ENCODE measurements at regions not wholly inside any gene's neighbourhood (a gene's known extent, or its start where the extent isn't known, plus 50 kb on each side); places are given as distances from the start of the nearest gene placed in this dataset.

GRCh38 chr13:91146601-91147000, 200.9 kb upstream of the MIR17HG start:
- no peak overlapping the region for H3K27ac ChIP-seq
- no peaks in the 10 kb centered on the region for H3K36me3 ChIP-seq (replicated peaks; ENCODE audit: insufficient read depth, low read depth)
- no peak overlapping the region for H3K4me2 ChIP-seq
- WGBS (ENCODE audit: low lambda C conversion rate, missing lambda C conversion rate) = 87% methylated on average over 2 of the region's 2 CpGs
- H3K9me2 ChIP-seq (replicated peaks; ENCODE audit: insufficient read depth) = no peaks in the 10 kb centered on the region
- H3K9me3 ChIP-seq (ENCODE audit: low read depth) = no peaks in the 10 kb centered on the region
- TF ChIP-seq EZH2 (IDR thresholded peaks at IDR 0.05; ENCODE audit: borderline replicate concordance) = no peak
- no peak for TF ChIP-seq CTCF (IDR thresholded peaks at IDR 0.05; ENCODE audit: poor library complexity)
- no peak for TF ChIP-seq EZH2phosphoT487 (IDR thresholded peaks at IDR 0.05; ENCODE audit: low read depth, severe bottlenecking, unreplicated experiment)
- DNase-seq (ENCODE audit: low spot score) = no peak
- no peak overlapping the region for H3K4me3 ChIP-seq
- H2AFZ ChIP-seq = no peak overlapping the region
- no peaks in the 10 kb centered on the region for H3K27me3 ChIP-seq
- H4K20me1 ChIP-seq (ENCODE audit: insufficient read depth, poor library complexity, severe bottlenecking) = no peaks in the 10 kb centered on the region
- H3K79me2 ChIP-seq = no peaks in the 10 kb centered on the region
- H3K4me1 ChIP-seq (ENCODE audit: insufficient read depth) = peaks cover 4% of the 10 kb centered on the region

- Histone ChIP-seq H3K4me2 (no peak overlapping the region), H3K9me2 (replicated peaks; ENCODE audit: insufficient read depth) (no peaks in the 10 kb centered on the region), H3K27me3 (no peaks in the 10 kb centered on the region), H3K4me3 (no peak overlapping the region), H3K9me3 (ENCODE audit: low read depth) (no peaks in the 10 kb centered on the region), H4K20me1 (ENCODE audit: insufficient read depth, poor library complexity, severe bottlenecking) (no peaks in the 10 kb centered on the region), H3K36me3 (replicated peaks; ENCODE audit: insufficient read depth, low read depth) (no peaks in the 10 kb centered on the region), H3K27ac (no peak overlapping the region), H2AFZ (no peak overlapping the region), H3K79me2 (no peaks in the 10 kb centered on the region), H3K4me1 (ENCODE audit: insufficient read depth) (no peaks in the 10 kb centered on the region)
- no peak for TF ChIP-seq CTCF (IDR thresholded peaks at IDR 0.05; ENCODE audit: poor library complexity)
- TF ChIP-seq EZH2phosphoT487 (IDR thresholded peaks at IDR 0.05; ENCODE audit: low read depth, severe bottlenecking, unreplicated experiment) = no peak
- TF ChIP-seq EZH2 (IDR thresholded peaks at IDR 0.05; ENCODE audit: borderline replicate concordance) = no peak
- 91% methylated on average over 1 of the region's 1 CpG for WGBS (ENCODE audit: low lambda C conversion rate, missing lambda C conversion rate)
- no peak for DNase-seq (ENCODE audit: low spot score)
These were observed 199.4 kb upstream of the MIR17HG start for GRCh38 chr13:91148098-91148497.

DNA sequence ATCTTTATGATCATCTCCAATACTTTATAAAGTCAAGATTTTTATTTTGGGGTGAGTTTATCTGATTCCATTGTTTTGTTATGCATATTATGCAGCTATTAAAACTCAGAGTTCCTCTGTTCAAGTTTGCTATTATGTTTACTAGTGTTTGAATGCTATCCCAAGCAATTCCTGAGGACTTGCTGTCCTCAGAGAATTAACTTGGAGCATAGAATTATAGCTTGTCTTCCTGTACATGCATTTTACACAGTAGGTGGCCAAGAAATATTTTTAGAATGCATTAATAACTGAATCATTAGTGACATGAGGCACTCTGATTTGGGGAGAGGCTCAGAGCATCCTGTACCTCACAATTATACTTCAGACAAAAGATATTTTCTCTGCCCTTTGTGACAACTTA, 195.6 kb upstream of the MIR17HG start:
- no peaks in the 10 kb centered on the region for H3K36me3 ChIP-seq (replicated peaks; ENCODE audit: insufficient read depth, low read depth)
- no peaks in the 10 kb centered on the region for H3K9me3 ChIP-seq (ENCODE audit: low read depth)
- no peaks in the 10 kb centered on the region for H3K9me2 ChIP-seq (replicated peaks; ENCODE audit: insufficient read depth)
- H3K79me2 ChIP-seq = no peaks in the 10 kb centered on the region
- H4K20me1 ChIP-seq (ENCODE audit: insufficient read depth, poor library complexity, severe bottlenecking) = no peaks in the 10 kb centered on the region
- no peak overlapping the region for H2AFZ ChIP-seq
- H3K4me2 ChIP-seq = no peak overlapping the region
- DNase-seq (ENCODE audit: low spot score) = no peak
- H3K4me3 ChIP-seq = no peak overlapping the region
- TF ChIP-seq EZH2phosphoT487 (IDR thresholded peaks at IDR 0.05; ENCODE audit: low read depth, severe bottlenecking, unreplicated experiment) (no peak), EZH2 (IDR thresholded peaks at IDR 0.05; ENCODE audit: borderline replicate concordance) (no peak), CTCF (IDR thresholded peaks at IDR 0.05; ENCODE audit: poor library complexity) (no peak)
- no peaks in the 10 kb centered on the region for H3K27me3 ChIP-seq
- no peak overlapping the region for H3K27ac ChIP-seq
- peaks cover 5% of the 10 kb centered on the region for H3K4me1 ChIP-seq (ENCODE audit: insufficient read depth)

GRCh38 chr13:91153372-91153771, 194.1 kb upstream of the MIR17HG start:
- no peaks in the 10 kb centered on the region for H3K79me2 ChIP-seq
- no peak overlapping the region for H2AFZ ChIP-seq
- no peaks in the 10 kb centered on the region for H4K20me1 ChIP-seq (ENCODE audit: insufficient read depth, poor library complexity, severe bottlenecking)
- H3K4me2 ChIP-seq = no peak overlapping the region
- no peak overlapping the region for H3K27ac ChIP-seq
- H3K4me3 ChIP-seq = no peak overlapping the region
- peaks cover 5% of the 10 kb centered on the region for H3K4me1 ChIP-seq (ENCODE audit: insufficient read depth)
- H3K9me3 ChIP-seq (ENCODE audit: low read depth) = no peaks in the 10 kb centered on the region
- TF ChIP-seq CTCF (IDR thresholded peaks at IDR 0.05; ENCODE audit: poor library complexity) (no peak), EZH2phosphoT487 (IDR thresholded peaks at IDR 0.05; ENCODE audit: low read depth, severe bottlenecking, unreplicated experiment) (no peak), EZH2 (IDR thresholded peaks at IDR 0.05; ENCODE audit: borderline replicate concordance) (no peak)
- no peaks in the 10 kb centered on the region for H3K36me3 ChIP-seq (replicated peaks; ENCODE audit: insufficient read depth, low read depth)
- no peaks in the 10 kb centered on the region for H3K9me2 ChIP-seq (replicated peaks; ENCODE audit: insufficient read depth)
- no peaks in the 10 kb centered on the region for H3K27me3 ChIP-seq
- no peak for DNase-seq (ENCODE audit: low spot score)
